GM21619 (cell line): ENCODE measurements at regions not wholly inside any gene's neighbourhood (a gene's known extent, or its start where the extent isn't known, plus 50 kb on each side); places are given as distances from the start of the nearest gene placed in this dataset.

ENCODE experiments used
- ATAC-seq: cut with Tn5 transposase; IDR thresholded peaks from one replicate; pipeline ENCODE4 v1.9.1; 2021; ENCODE audit not compliant: unreplicated experiment

DNA sequence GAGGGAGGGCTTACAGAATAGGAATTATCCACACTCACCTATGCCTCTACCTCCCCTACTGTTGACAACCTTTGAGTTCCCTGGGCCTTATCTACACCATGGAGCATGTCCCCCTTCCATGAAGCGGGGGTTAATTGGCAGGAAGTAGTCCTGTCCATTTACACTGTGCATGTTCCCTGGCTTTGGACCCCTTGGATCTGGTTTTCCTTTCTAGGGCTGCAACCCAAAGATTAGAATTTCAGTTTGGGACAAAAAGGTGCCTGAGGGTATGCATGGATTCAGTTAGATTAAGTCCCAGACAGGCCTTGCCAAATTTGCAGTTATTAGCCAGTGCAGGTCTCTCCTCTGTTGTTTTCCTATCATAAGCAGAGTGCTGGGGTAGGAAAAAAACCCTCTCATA, 180.3 kb downstream of the CMPK2 start:
- ATAC-seq: no peak

DNA sequence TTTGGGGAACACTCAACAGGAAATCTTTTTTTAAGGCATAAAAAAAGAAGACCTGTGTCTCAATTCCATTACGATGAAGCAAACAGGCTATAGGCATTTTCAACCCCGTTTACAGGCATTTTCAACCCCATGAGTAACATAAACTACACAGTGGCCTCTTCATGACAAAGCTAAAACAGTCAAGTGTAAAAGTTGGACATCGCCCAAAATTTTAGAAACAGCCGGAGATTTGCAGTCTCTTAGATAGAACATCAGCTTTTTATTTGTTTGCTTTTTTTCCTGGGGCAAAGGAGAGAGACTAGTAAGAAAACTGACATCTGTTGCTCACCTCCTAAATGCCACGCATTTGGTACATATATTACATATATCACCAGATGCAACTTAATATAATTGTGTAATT, 173.7 kb downstream of the CMPK2 start:
- no peak for ATAC-seq

DNA sequence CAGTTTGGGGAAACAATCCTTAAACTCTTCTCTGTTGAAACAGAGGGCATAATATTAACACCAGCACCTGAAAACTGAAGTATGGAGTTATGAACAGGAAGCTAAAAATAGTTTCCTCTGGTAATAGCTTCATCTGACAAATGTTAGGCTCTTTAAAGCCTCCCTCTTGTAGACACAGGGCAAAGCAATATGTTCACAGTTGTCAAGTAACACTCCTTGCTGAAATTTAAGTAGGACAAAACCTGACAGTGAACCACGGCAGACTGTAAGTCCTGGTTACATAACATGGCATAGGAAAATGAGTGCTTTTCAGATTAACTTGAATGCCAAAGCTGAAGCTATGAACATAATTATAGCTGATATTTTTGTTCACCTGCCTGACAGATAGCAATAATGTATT, 172.9 kb downstream of the CMPK2 start:
- no peak for ATAC-seq

DNA sequence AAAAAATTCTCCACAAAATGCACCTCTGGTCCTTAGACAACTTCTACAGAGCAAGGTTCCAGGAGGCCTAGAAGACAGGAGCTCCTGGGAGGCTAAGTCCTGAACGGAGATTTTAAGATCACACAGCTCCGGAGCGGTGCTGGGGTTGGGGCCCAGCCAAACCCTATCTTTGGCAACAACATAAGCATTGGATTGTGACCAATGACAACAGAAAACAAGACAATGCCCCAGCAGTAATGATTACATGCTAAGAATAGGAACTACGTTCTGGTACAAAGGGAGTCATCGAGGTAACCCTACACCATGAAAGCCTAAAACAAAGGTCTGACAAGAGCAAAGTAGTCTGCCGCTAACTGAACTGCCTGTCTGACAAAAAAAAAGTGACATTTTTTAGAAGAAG, 171.2 kb downstream of the CMPK2 start:
- no peak for ATAC-seq

DNA sequence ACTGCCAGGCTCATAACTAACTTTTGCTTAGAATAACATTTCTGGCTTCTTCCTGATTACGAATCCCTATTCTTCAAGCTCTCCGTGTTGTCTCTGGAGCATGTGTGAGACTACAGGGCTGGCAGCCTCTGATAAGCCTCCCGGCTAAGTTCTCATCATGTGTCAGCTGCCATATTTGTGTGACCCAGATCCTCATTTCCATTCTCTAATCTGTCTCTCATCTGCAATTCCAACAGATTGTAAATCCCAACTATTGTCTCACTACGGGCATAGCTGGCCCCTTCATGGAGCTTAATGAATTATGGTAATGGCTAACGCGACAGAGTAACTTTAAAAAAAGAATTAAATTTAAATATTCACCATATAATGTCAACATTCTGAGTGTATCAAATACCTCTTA, 165.4 kb downstream of the CMPK2 start:
- ATAC-seq: no peak

DNA sequence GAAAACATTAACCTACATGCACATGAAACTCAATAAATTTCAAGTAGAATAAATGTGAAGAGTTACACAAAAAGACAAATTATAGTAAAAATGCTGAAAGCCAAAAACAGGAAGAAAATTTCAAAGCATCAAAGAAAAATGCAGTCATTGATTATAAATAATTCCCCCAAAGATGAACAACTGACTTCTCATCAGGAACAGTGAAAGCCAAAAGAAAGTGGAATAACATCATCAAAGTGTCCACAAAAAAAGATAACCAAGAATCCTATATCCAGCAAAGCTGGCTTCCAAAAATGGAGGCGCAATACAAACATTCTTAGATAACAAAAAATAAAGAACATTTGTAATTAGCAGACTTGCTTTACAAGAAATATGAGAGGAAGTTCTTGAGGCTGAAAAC, 161.6 kb downstream of the CMPK2 start:
- ATAC-seq: no peak

DNA sequence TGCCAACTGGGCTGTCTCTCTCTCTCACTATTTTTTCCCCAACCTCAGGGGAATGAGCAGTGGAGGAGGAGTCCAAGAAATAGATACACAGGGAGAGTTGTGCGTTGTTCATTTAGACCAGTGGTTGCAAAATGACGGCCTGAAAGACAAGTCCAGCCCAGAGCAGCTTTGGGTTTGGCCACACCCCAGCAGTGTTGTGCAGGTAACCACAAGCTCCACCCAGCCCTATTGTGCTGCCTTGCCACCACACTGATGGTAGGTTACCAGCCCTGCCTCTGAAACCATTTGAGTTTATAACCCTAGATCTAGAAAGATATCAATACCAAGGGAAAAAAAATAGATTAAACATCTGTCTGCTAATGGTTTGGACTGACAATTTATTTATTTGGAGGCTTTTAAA, 144.3 kb downstream of the CMPK2 start:
- no peak for ATAC-seq

DNA sequence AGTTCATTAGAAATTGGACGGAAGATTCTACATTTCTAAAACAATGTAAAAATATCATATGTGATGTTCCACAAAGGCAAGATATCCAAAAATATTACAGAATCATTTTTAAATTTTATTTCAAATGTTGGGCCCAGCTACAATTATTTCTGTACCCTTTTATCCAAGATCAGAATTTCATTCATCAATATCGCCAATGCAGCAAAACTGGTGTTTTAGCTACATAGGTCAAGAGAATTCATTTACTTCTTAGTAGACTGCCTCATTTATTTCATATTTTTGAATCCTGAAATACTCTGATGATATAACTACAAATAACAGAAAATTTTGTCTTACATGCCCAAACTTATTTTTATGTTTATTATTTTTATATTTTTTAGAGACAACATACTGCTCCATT, 143.1 kb downstream of the CMPK2 start:
- ATAC-seq: no peak

DNA sequence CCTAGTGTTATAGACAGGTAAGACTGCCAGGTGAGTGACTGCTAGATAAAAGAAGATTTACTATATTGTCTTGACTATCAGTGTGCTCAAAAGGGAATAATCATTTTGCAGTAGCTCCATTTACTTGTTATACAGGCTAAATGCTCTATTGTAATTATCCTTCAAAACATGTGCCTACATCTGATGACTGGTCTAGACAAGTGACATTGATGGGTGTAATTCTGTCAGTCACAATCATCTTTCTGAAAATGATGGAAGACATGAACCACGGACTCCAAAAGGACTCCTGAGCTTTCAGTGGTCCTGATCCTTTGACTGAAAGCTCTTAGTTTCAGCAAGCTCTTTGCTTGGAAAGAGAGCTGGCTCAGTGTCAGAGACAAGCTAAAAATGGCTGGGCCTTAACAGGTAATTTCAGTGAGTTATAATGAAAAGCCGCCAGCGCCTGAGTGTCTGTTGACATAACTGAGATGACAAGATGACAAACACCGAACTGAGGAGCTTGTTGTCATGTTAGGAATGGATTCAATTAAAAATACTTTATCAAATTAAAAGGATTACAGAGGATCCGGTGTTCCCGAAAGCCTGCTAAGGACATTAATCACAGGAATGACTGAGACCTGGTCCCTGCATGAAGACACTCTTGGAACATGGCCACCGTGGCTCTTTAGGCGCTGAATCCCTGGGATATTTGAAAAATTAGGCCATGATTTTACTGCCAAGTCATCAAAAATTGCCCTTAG, 141.7 kb downstream of the CMPK2 start:
- no peak for ATAC-seq

DNA sequence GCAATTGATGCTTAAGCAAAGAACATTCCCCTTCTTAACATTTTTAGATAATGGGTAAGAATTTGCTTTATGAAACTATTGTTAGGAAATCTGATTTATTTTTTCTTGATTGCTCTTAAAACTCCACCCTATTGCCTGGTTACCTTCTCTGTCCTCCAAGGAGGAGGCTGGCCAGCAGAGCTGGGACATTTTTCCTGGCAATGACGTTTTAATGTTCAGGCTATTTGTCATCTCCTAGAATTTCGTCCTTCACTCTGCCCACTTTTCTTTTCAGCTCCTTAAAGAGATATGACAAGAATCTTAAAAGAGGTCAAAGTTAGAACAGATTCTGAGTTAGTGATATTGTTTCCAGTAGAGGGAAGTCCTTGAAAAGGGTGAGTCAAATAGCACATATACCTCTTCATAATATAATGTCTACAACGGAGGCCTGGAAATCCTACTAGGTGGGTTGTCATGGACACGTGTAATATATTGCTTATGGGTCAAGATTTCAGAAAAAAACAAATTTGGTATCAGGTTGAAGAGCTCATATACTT, 141.0 kb downstream of the CMPK2 start:
- ATAC-seq: no peak

DNA sequence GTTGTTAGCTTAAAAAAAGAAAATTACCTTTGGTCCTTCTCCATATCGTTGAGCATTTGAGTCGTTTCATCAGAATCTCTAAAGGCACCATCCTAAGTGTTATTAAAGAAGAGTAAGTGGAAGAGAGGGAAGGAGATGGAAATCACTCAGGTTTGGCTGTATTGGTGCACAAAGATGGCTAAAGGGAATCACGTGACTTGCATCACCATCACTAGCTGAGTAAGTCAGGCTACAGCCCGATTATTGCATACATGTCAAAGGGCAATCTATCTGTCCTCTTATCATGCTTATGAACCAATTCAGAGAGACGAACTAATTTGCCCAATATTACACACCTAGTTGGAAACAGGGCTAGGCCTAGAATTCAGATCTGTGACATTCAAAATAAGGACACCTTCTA, 137.6 kb downstream of the CMPK2 start:
- ATAC-seq: no peak

DNA sequence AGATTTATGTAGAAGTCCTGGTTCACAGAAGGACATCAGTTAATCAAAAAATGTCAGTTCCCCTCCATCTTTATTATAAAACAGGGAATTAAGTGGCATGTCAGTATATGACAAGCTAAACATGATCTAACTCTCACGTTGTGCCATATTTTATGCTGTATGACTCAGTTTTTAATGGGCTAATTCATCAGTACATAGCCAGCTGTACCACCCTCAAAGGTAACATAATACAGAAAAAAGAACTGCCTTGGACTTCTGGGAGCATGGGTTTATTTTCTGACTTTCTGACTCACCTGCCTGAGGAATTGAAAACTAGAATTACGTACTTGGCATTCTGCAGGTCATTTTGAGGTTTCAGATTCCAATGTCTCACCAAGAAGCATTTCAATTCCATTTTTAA, 135.7 kb downstream of the CMPK2 start:
- ATAC-seq: no peak

DNA sequence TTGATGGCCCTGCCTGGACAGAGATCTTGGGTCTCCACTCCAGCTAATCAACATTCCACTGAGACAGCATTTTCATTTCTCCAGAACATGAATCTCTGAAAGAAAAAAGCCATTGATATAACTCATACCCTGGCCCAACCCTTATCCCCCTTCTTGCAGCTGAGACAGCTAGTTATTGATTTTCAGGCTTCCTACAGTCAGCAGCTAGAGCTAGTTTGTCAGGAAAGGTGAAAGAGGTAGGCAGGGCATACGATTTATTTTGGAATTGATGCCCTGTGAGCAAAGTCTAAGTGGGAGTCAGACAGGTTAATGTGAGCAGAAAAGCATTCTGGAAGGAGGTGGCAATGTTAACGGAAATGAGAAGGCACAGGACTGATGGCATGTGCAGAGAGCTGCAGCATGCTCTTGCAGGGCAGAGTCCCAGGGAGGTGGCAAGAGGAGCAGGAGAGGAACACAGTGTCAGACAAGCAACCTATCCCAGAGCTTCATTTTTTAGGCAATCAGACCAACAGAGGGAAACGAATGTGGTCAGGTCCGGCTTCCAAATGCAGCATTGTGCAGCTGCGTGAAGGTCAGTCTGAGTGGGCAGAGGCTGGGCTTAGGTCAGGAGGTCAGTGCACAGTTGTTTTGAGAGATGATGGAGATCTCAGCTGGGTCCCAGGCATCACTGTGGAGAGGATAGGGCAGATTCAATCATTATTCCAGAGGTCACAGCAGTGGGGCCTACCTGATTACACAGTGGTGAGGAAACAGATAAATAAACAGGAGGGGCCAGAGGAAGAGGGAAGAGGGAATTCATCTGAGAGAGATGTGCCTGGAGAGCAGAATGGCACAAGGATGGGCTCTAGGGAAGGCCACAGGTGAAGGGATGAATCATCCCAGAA, 134.8 kb downstream of the CMPK2 start:
- no peak for ATAC-seq

DNA sequence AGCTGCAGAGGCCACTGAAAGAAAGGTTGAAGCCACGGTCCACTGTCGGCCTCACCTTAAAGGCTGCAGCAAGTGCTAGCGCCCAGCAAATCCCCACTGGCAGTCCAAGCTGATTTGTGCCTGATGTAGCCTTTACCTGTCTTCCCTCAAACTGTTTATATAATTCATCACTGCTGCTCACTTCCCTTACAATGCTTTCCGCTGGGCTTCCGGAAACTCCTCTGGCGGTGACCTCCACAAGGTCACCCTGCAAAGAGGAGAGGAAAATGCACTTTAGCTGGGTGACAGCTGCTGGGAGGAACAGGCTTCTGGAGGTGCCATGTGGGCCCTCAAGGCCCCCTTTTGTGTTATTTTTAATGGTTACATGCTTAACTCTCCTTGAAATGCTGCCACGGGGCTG, 126.2 kb downstream of the CMPK2 start:
- ATAC-seq: no peak

DNA sequence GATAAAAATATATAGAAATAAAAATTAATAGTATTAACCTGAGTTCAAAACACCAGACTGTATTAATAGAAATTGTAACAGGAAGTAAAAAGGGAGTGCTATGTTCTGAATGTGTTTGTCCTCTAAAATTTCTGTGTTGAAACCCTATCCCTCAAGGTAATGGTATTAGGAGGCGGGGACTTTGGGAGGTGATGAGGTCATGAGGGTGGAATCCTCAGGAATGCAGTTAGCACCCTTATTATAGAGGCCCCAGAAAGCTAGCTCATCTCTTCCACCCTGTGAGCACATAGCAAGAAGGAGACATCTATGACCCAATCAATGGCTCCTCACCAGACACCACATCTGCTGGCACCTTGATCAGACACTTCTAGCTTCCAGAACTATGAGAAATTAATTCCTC, 124.5 kb downstream of the CMPK2 start:
- no peak for ATAC-seq

DNA sequence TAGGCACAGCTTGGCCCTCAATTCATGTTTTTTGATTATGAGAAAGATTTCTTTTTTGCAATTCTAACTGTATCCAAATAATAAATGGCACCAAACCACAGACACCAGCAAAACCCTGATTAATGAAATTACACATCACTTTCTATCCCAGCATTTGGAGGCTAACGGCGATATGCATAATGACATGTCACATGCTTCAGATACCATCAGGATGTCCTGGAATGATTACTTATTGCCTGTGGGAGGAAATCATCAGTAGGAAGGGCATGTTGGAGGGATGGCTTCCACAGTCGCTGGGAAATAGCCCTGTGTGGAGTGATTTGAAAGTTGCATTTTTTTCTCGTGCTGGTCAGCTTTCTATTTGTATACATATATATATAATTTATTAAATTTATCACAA, 121.7 kb downstream of the CMPK2 start:
- no peak for ATAC-seq

DNA sequence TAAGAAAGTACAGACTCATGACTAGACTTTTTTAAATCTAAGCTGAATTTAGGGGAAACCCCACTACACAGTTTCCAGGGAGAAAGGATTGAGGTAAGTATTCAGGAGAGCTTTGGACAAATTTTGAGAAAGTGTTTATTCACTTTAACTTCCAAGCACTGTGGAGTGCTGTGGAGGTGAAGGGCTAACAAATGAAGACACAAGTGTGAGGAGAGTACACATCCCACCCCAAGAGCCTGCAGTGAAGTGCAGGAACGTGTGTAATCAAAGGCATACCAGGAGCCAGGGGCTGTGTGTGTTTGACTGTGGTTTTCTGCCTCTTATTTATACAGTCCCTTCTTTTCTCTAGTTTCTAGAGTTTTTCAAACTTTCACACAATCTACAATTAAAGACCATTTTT, 118.3 kb downstream of the CMPK2 start:
- ATAC-seq: no peak

DNA sequence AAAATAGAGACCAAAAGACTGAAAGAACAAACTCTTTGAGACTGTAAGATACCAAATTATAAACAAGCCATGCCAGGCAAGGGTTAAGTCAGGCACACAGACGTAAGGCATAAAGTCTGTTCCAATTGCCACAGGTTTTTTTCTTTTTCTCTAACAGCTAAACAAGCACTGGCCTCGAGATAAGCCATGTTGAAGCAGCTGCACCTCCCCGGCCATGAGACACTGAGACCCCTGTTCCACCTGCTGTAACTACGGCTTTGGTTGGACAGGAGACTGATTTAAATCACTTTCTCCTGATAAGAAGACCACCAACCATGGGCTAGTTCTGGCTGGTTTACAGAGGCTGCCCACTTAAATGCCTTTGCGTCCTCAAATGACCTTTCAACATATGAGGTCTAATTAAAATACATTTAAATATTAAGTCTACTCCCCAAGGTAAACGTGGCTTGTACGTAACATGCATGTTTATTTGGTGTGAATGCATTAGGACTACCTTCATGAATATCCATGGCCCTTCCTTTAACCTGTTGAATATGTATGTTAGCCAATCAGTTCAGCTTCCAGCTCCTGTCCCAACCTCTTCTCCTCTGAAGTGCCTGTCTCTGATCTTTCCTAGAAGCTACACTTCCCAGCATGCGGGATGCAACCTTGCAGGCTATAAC, 117.2 kb downstream of the CMPK2 start:
- ATAC-seq: no peak

DNA sequence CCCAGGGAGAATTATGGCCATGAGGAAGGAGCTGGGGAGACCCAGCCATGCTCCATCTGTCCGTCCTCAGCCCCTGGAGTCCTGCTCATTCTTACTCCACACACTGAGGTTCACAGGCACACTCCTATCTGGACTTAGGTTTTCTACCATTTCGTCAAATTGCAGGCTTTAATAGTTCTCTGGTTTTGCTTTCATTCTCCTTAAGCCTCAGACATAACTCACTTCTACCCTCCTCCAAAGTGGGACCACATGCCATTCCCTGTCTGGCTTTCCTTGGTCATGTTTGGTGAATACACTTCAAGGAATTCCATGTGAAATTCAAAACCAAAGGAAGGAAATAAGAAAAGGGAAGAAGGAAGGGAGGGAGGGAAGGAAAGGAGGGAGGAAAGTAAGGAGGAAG, 115.7 kb downstream of the CMPK2 start:
- ATAC-seq: no peak

DNA sequence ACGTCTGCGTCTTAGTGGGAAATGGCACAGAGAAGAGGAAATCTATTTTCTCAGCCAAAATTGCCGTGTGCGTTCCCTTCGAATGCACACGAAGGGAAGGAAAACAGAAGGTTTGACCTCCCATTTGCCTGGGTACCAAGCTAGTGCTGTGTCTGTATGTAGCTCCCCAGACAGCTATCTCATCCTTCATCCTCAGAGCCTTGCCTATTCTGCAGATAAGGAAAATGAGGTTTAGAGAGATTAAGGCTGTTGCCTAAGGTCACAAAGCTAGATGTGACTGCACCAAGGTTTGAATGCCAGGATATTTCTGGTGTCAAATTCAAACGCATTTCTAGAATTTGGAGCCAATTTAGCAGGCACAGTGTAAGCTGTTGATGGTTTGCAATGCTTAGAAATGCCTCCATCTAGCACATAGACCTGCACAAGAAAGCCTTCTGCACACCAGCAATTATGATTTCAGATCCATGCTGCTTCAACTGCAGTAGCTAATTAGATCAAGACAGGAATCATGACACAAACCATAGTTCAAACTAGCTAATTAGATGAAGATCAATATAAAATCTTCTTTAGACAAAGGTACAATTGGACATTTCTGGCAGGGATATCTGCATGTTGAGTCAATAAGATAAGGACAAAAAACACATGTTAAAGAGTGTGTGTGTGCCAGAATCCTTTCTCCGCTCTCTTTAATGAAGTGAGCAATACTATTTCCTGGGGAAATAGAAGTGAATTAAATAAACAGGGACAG, 115.1 kb downstream of the CMPK2 start:
- ATAC-seq: no peak

DNA sequence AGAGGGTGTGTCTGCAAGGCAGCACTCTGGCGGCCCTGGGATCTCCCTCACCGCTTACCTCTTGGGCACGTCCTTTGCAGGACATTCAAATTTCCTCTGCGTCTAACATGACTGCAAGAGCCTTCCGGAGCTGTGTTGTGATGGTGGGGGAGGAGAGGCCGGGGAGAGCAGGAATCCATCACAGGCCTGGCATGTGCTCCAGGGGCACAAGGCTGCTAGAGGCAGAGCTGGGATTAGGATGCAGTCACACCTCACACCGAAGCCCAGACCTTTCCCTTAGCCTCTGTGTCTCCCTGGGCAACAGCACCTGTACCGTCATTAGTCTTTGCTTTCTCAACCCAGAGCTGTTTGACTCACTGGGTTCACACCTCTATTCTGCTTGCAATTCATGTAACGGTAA, 111.3 kb downstream of the CMPK2 start:
- ATAC-seq: no peak
